T-helper 2 cell treated with Interferon-gamma antibody and Interleukin-4, amounts not matched to agents 5 μg/mL and 100 μg/mL, for 36 hours (primary cell): ENCODE measurements at regions not wholly inside any gene's neighbourhood (a gene's known extent, or its start where the extent isn't known, plus 50 kb on each side); places are given as distances from the start of the nearest gene placed in this dataset.
"Not testable (repeated sequence)": the region's sequence is repeated elsewhere in the genome, so short reads cannot be mapped to it uniquely, and the experiment has no call there.

ENCODE experiments used
- DNase-seq: peaks from one replicate; pipeline ENCODE4 v3.0.0; 2021; ENCODE audit warnings: low spot score
- H3K27ac Mint-ChIP-seq: one replicate; pipeline ENCODE4 v1.8.0; 2021; ENCODE audit warnings: mild to moderate bottlenecking, mixed read lengths
- H3K27me3 Mint-ChIP-seq: one replicate; pipeline ENCODE4 v1.8.0; 2021; ENCODE audit warnings: low read depth, mixed read lengths
- H3K36me3 Mint-ChIP-seq: one replicate; pipeline ENCODE4 v1.8.0; 2021; ENCODE audit warnings: low read depth, mixed read lengths
- H3K4me1 Mint-ChIP-seq: one replicate; pipeline ENCODE4 v1.8.0; 2021; ENCODE audit warnings: low read depth, mixed read lengths
- H3K4me3 Mint-ChIP-seq: one replicate; pipeline ENCODE4 v1.8.0; 2022; ENCODE audit warnings: mild to moderate bottlenecking, moderate library complexity, mixed read lengths
- H3K9me3 Mint-ChIP-seq: one replicate; pipeline ENCODE4 v1.8.0; 2021; ENCODE audit warnings: mixed read lengths

- DNase-seq = no peak
- H3K27me3 Mint-ChIP-seq = peaks cover 15% of the 10 kb centered on the region
- no peaks in the 10 kb centered on the region for H3K36me3 Mint-ChIP-seq
- H3K27ac Mint-ChIP-seq = no peak overlapping the region
- peaks cover 12% of the 10 kb centered on the region for H3K9me3 Mint-ChIP-seq
- H3K4me3 Mint-ChIP-seq = no peak overlapping the region
- H3K4me1 Mint-ChIP-seq = no peaks in the 10 kb centered on the region
These were observed 229.2 kb downstream of the COPRS start for GRCh38 chr17:31629696-31630470.

DNA sequence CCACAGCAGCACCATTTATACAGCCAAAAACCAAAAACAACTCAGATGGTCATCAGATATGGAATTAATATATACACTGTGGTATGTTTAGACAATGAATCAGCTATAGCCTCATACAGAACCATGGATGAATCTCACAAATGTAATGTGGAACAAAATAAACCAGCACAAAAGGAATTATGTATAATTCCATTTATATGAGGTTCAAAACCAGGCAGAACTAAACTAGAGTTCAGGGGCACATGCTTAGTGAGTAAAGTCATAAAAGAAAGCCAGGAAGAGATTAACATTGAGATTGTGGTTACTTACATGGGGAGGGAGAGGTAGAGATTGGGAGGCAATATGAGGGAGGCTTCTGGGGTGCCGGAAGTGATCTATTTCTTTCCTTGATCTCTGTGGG is 231.1 kb downstream of the COPRS start:
- Mint-ChIP-seq H3K36me3 (no peaks in the 10 kb centered on the region), H3K9me3 (peaks cover 20% of the 10 kb centered on the region), H3K4me3 (no peak overlapping the region), H3K27me3 (peaks cover 15% of the 10 kb centered on the region), H3K4me1 (peaks cover 2% of the 10 kb centered on the region), H3K27ac (no peak overlapping the region)
- no peak for DNase-seq

DNA sequence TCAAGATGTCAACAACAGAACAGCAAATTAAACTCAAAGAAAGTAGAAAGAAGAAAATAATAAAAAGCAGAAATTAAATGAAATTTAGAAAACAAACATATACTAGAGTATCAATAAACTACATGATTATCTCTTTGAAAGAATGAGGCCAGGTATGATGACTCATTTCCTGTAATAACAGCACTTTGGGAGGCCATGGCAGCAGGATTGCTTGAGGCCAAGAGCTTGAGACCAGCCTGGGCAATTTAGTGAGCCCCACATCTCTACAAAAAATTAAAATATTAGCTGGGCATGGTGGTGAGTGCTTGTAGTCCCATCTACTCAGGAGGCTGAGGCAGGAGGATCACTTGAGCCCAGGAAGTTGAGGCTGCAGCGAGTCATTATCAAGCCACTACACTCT is 232.5 kb downstream of the RAB11FIP4 start:
- no peak overlapping the region for H3K27ac Mint-ChIP-seq
- H3K9me3 Mint-ChIP-seq = peaks cover 20% of the 10 kb centered on the region
- H3K27me3 Mint-ChIP-seq = peaks cover 23% of the 10 kb centered on the region
- H3K4me1 Mint-ChIP-seq = peaks cover 2% of the 10 kb centered on the region
- DNase-seq = no peak
- H3K36me3 Mint-ChIP-seq = no peaks in the 10 kb centered on the region
- H3K4me3 Mint-ChIP-seq = no peak overlapping the region

GRCh38 chr17:31622500-31622899 is 231.0 kb downstream of the RAB11FIP4 start:
- DNase-seq = no peak
- no peak overlapping the region for H3K27ac Mint-ChIP-seq
- H3K36me3 Mint-ChIP-seq = no peaks in the 10 kb centered on the region
- peaks cover 21% of the 10 kb centered on the region for H3K27me3 Mint-ChIP-seq
- H3K4me1 Mint-ChIP-seq = peaks cover 2% of the 10 kb centered on the region
- H3K9me3 Mint-ChIP-seq = peaks cover 20% of the 10 kb centered on the region
- no peak overlapping the region for H3K4me3 Mint-ChIP-seq

- Mint-ChIP-seq H3K27me3 (peaks cover 19% of the 10 kb centered on the region), H3K4me1 (peaks cover 2% of the 10 kb centered on the region), H3K27ac (no peak overlapping the region), H3K36me3 (no peaks in the 10 kb centered on the region), H3K9me3 (peaks cover 18% of the 10 kb centered on the region), H3K4me3 (no peak overlapping the region)
- DNase-seq = no peak
These were observed 230.1 kb downstream of the RAB11FIP4 start for GRCh38 chr17:31621566-31621965.

DNA sequence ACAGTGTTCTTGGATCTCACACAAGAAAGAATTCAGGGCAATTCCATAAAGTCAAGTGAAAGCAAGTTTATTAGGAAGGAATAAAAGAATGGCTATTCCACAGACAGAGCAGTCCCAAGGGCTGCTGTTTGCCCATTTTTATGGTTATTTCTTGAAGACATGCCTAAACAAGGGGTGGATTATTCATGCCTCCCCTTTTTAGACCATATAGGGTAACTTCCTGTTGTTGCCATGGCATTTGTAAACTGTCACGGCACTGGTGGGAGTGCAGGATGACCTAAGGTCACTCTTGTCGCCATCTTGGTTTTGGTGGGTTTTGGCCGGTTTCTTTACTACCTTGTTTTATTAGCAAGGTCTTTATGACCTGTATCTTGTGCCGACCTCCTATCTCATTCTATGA is 219.6 kb downstream of the RAB11FIP4 start:
- H3K36me3 Mint-ChIP-seq = not testable (repeated sequence)

DNA sequence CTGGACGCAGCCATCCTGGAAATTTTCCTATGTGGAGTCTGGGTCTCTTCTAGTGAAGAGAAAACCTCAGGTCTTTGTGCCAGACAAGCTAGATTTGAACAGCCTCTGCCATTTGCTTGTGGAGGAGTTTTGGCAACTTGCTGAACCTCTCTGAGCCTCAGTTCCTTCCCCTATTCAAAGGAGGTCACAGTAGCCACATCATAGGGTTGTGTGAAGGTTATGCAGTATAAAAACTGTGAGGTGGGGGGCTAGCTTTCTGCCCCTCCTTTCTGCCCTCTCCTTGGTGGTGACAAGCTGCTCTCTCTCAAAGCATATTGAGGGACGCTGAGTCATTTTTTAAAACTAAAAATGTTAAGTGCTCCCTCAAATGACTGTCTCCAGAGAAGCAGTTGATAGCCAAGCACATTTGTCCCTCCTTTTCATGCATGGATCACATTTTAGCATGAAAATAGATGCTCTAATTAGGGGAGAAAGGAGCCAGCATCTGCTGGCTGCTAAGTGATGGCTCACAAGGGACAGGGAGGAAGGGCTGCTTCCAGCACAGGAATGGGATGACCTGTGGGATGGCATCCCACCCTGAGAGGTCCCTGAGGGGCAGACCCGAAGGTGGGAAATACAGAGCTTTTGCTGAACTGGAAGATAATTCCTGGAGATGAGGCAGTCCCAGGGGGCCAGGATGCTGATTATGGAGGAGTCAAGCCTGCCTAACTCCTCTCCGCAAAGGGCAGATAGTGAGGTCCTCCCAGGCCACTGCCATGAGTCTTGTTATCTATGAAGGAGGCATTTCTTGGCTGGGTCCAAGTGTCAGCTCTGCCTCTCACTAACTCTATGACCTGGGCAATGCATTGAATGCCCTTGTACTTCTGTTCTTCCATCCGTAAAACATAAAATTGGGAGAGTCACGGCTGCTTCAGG is 218.8 kb downstream of the RAB11FIP4 start:
- peaks cover 4% of the 10 kb centered on the region for H3K27me3 Mint-ChIP-seq
- H3K4me3 Mint-ChIP-seq = no peak overlapping the region
- no peaks in the 10 kb centered on the region for H3K9me3 Mint-ChIP-seq
- H3K4me1 Mint-ChIP-seq = no peaks in the 10 kb centered on the region
- H3K36me3 Mint-ChIP-seq = no peaks in the 10 kb centered on the region
- H3K27ac Mint-ChIP-seq = no peak overlapping the region
- no peak for DNase-seq

More for the DNA sequence above, 219.6 kb downstream of the RAB11FIP4 start:
- not testable (repeated sequence) for H3K27ac Mint-ChIP-seq, DNase-seq, H3K9me3 Mint-ChIP-seq, H3K4me1 Mint-ChIP-seq, H3K27me3 Mint-ChIP-seq, H3K4me3 Mint-ChIP-seq

DNA sequence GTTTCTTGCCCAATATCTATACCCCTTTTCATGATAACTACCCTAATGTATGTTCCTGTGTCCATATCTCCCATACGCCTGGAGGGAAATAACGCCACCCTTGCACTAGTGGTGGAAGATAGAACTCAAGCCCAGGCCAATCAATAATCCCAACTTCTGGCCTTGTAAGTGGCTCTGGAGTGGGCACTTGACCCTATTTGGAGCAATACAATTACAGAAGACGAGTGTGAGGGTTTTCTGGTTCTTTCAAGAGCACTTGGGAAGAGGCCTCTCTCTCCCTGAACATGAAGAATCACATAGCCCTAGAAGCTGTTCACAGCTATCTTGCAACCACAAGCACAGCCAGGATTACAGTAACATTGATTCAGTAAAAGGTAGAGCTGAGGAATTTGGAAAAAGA is 217.9 kb downstream of the RAB11FIP4 start:
- DNase-seq = no peak
- Mint-ChIP-seq H3K27me3 (peaks cover 3% of the 10 kb centered on the region), H3K36me3 (no peaks in the 10 kb centered on the region), H3K9me3 (no peaks in the 10 kb centered on the region), H3K27ac (no peak overlapping the region), H3K4me1 (no peaks in the 10 kb centered on the region), H3K4me3 (no peak overlapping the region)

- no peak for DNase-seq
- Mint-ChIP-seq H3K36me3 (no peaks in the 10 kb centered on the region), H3K4me1 (no peaks in the 10 kb centered on the region), H3K4me3 (no peak overlapping the region), H3K27me3 (peaks cover 2% of the 10 kb centered on the region), H3K9me3 (no peaks in the 10 kb centered on the region), H3K27ac (no peak overlapping the region)
These were observed 217.3 kb downstream of the RAB11FIP4 start for GRCh38 chr17:31608659-31609254.

DNA sequence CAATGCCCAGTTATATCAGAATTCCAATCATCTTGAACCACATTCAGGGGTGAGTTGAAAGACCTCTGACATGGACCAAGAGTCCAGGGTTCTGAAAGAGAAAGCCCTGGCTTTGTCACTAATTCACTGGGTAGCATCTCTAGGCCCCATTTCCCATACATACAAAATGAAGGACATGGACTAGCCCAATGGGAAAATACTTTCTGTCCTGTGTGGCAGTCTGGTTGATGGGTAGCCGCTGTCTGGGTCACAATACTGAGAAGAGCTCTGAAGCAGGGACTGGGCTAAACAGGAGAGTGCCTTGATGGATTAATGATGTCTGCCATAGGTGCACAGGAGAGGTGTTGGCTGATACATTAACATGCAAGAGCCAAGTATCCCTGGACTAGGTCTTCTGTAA is 214.3 kb downstream of the RAB11FIP4 start:
- Mint-ChIP-seq H3K9me3 (no peaks in the 10 kb centered on the region), H3K4me3 (no peak overlapping the region), H3K27ac (no peak overlapping the region), H3K27me3 (no peaks in the 10 kb centered on the region), H3K4me1 (no peaks in the 10 kb centered on the region), H3K36me3 (no peaks in the 10 kb centered on the region)
- DNase-seq = no peak

DNA sequence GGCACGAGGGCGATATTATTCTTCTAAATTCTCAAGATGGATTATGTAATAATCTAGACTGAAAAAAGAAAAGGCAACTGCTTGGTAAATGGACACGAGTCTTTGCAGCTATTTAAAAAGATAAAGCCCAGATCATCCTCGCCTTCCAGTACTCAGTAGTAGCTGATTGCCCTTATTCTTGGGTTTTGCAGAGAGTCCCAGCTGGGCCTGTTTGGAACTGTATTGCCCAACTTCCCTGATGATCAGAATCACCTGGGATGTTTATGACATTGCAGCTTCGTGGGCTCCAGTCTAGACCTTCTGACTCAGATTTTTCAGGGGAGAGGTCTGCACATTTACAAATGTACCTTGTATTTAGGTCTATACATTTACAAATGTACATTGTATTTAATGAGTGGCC is 213.5 kb downstream of the RAB11FIP4 start:
- H3K27me3 Mint-ChIP-seq = no peaks in the 10 kb centered on the region
- no peaks in the 10 kb centered on the region for H3K4me1 Mint-ChIP-seq
- H3K27ac Mint-ChIP-seq = no peak overlapping the region
- H3K36me3 Mint-ChIP-seq = no peaks in the 10 kb centered on the region
- H3K4me3 Mint-ChIP-seq = no peak overlapping the region
- no peak for DNase-seq
- no peaks in the 10 kb centered on the region for H3K9me3 Mint-ChIP-seq

GRCh38 chr17:31600144-31600543 is 208.7 kb downstream of the RAB11FIP4 start:
- H3K27ac Mint-ChIP-seq, H3K36me3 Mint-ChIP-seq, H3K27me3 Mint-ChIP-seq, H3K9me3 Mint-ChIP-seq, DNase-seq, H3K4me1 Mint-ChIP-seq, H3K4me3 Mint-ChIP-seq: not testable (repeated sequence)

DNA sequence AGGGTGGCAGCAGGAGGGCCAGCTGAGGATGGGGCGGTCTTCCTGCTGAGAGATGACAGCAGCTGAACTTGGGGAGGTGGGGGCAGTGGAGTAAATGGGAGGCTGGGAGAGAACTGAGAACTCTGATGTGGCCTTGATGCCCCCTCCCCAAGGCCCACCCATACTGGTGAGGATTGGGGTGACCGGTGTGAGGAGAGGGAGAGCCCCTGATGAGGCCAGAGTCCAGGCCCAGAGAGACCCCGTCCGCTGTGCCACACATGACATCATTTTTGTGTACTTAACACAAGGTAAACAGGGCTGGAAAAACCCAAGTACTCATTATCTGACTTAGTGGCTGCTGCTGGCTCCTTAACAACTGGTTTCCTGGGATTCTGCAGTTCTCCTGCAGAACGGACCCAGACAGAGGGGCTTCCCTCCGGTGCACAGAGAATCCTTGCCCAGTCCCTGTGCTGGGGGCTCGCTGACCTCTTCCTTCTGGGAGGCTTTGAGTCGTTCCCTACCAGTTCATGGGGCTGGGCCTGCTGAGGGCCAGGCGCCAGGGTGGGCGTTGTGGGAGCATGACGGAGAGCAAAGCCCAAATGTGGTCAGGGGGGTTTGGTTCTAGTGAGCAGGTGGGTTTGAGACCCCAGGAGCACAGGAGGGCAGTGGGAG is 207.6 kb downstream of the RAB11FIP4 start:
- no peaks in the 10 kb centered on the region for H3K27me3 Mint-ChIP-seq
- no peaks in the 10 kb centered on the region for H3K36me3 Mint-ChIP-seq
- H3K4me1 Mint-ChIP-seq = no peaks in the 10 kb centered on the region
- no peak overlapping the region for H3K4me3 Mint-ChIP-seq
- no peak for DNase-seq
- no peaks in the 10 kb centered on the region for H3K9me3 Mint-ChIP-seq
- H3K27ac Mint-ChIP-seq = no peak overlapping the region

GRCh38 chr17:31598399-31598782 is 206.9 kb downstream of the RAB11FIP4 start:
- Mint-ChIP-seq H3K27ac (no peak overlapping the region), H3K4me1 (no peaks in the 10 kb centered on the region), H3K27me3 (no peaks in the 10 kb centered on the region), H3K4me3 (no peak overlapping the region), H3K9me3 (no peaks in the 10 kb centered on the region), H3K36me3 (no peaks in the 10 kb centered on the region)
- no peak for DNase-seq
